Ovary (tissue), 3 donors: ENCODE measurements at regions not wholly inside any gene's neighbourhood (a gene's known extent, or its start where the extent isn't known, plus 50 kb on each side); places are given as distances from the start of the nearest gene placed in this dataset.

ENCODE experiments used
- CTCF ChIP-seq, 3 donors: fragments of 450-650 bp in 2 of 3; fragments of 200-600 bp in 1 of 3; IDR thresholded peaks; one replicate each; pipeline versions ENCODE4 v1.5.1 to v1.8.0; 2016 to 2022; ENCODE audit warnings: antibody characterized with exemption in 3 of 3, mild to moderate bottlenecking in 1 of 3
- POLR2A ChIP-seq: fragments of 450-650 bp; IDR thresholded peaks from one replicate; pipeline ENCODE4 v1.6.1; 2017; ENCODE audit warnings: antibody characterized with exemption, mild to moderate bottlenecking, moderate library complexity
- donor health status: DM: no; HTN: no; CAD: no.

- TF ChIP-seq CTCF (IDR thresholded peaks at IDR 0.05): no peak
- no peak for TF ChIP-seq POLR2A
Observed at GRCh38 chr15:55016225-55016624, 180.5 kb downstream of the RSL24D1 start.
